GM19467 (cell line): ENCODE measurements at regions not wholly inside any gene's neighbourhood (a gene's known extent, or its start where the extent isn't known, plus 50 kb on each side); places are given as distances from the start of the nearest gene placed in this dataset.
"Not testable (repeated sequence)": the region's sequence is repeated elsewhere in the genome, so short reads cannot be mapped to it uniquely, and the experiment has no call there.

Experiments
- ATAC-seq: cut with Tn5 transposase; IDR thresholded peaks from one replicate; pipeline ENCODE4 v1.9.1; 2021; ENCODE audit warnings: mild to moderate bottlenecking, moderate library complexity; ENCODE audit not compliant: unreplicated experiment

- no peak for ATAC-seq
These were observed 197.1 kb upstream of the C2CD4B start for GRCh38 chr15:62362144-62362543.

- no peak for ATAC-seq
These were observed 197.5 kb upstream of the C2CD4B start for GRCh38 chr15:62362608-62363007.

- ATAC-seq, result no peak
These were observed 198.8 kb upstream of the C2CD4B start for GRCh38 chr15:62363913-62364312.

- ATAC-seq, result no peak
These were observed 200.8 kb upstream of the C2CD4B start for GRCh38 chr15:62365795-62366442.

- ATAC-seq, result no peak
These were observed 204.4 kb upstream of the C2CD4B start for GRCh38 chr15:62369454-62369853.

- not testable (repeated sequence) for ATAC-seq
These were observed 206.6 kb upstream of the C2CD4B start for GRCh38 chr15:62371683-62372082.

GRCh38 chr15:62377736-62378480 is 212.8 kb upstream of the C2CD4B start:
- ATAC-seq, result no peak

GRCh38 chr15:62378772-62379498 is 213.8 kb upstream of the C2CD4B start:
- no peak for ATAC-seq

GRCh38 chr15:62380011-62380410 is 214.9 kb upstream of the C2CD4B start:
- ATAC-seq, result no peak

- no peak for ATAC-seq
These were observed 217.0 kb upstream of the C2CD4B start for GRCh38 chr15:62382046-62382445.

GRCh38 chr15:62389885-62390790 is 225.1 kb upstream of the C2CD4B start, which contains the start of gene TLN2:
TSS of gene TLN2 (plus strand) at chr15:62390550.
- peak; percentile 86 for ATAC-seq

GRCh38 chr15:62390791-62391640 is 225.9 kb upstream of the C2CD4B start:
- ATAC-seq, result peak; percentile 23

- no peak for ATAC-seq
These were observed 226.7 kb upstream of the C2CD4B start for GRCh38 chr15:62391641-62392262.

GRCh38 chr15:62392376-62392775 is 227.3 kb upstream of the C2CD4B start:
- ATAC-seq, result no peak

GRCh38 chr15:62393196-62393595 is 228.1 kb upstream of the C2CD4B start:
- ATAC-seq, result no peak

- no peak for ATAC-seq
These were observed 229.0 kb upstream of the C2CD4B start for GRCh38 chr15:62394079-62394478.

GRCh38 chr15:62400778-62401177 is 235.7 kb upstream of the C2CD4B start:
- ATAC-seq, result no peak

- ATAC-seq, result no peak
These were observed 237.6 kb upstream of the C2CD4B start for GRCh38 chr15:62402687-62403086.

GRCh38 chr15:62403164-62403809 is 238.2 kb upstream of the C2CD4B start:
- no peak for ATAC-seq
